Hematopoietic multipotent progenitor cell treated with erythropoietin and hydrocortisone succinate and interleukin-3 and kit ligand, for 17 days (in vitro differentiated cells): ENCODE measurements at regions not wholly inside any gene's neighbourhood (a gene's known extent, or its start where the extent isn't known, plus 50 kb on each side); places are given as distances from the start of the nearest gene placed in this dataset.

Experiments
- DNase-seq: peaks from one replicate; pipeline ENCODE4 v3.0.0-alpha.2; 2015; ENCODE audit warnings: low spot score

- DNase-seq, result no peak
Observed at GRCh38 chr4:38189445-38189844, 229.2 kb downstream of the PTTG2 start.

GRCh38 chr4:38190717-38191178 lies 230.6 kb downstream of the PTTG2 start:
- no peak for DNase-seq

- no peak for DNase-seq
Observed at GRCh38 chr4:38192516-38192915, 232.3 kb downstream of the PTTG2 start.

- no peak for DNase-seq
Observed at GRCh38 chr4:38193236-38193863, 233.2 kb downstream of the PTTG2 start.

GRCh38 chr4:38194047-38194602 lies 233.9 kb downstream of the PTTG2 start:
- no peak for DNase-seq

- DNase-seq, result no peak
Observed at GRCh38 chr4:38195486-38195885, 235.3 kb downstream of the PTTG2 start.

GRCh38 chr4:38195911-38196310 lies 235.7 kb downstream of the PTTG2 start:
- no peak for DNase-seq

- no peak for DNase-seq
Observed at GRCh38 chr4:38202242-38202641, 242.0 kb downstream of the PTTG2 start.

GRCh38 chr4:38203609-38204008 lies 243.4 kb downstream of the PTTG2 start:
- DNase-seq, result no peak

- no peak for DNase-seq
Observed at GRCh38 chr4:38204339-38205035, 244.3 kb downstream of the PTTG2 start.

- DNase-seq, result no peak
Observed at GRCh38 chr4:38205261-38205660, 245.1 kb downstream of the PTTG2 start.

GRCh38 chr4:38207110-38207457 lies 246.9 kb downstream of the PTTG2 start:
- no peak for DNase-seq

- no peak for DNase-seq
Observed at GRCh38 chr4:38209654-38210053, 249.5 kb downstream of the PTTG2 start.

- DNase-seq, result no peak
Observed at GRCh38 chr4:38210396-38211114, 250.4 kb downstream of the PTTG2 start.

- DNase-seq, result no peak
Observed at GRCh38 chr4:38211885-38212284, 251.7 kb downstream of the PTTG2 start.

- DNase-seq, result no peak
Observed at GRCh38 chr4:38213083-38213805, 253.0 kb downstream of the PTTG2 start.

- no peak for DNase-seq
Observed at GRCh38 chr4:38222892-38223291, 262.7 kb downstream of the PTTG2 start.

GRCh38 chr4:38223306-38223705 lies 263.1 kb downstream of the PTTG2 start:
- no peak for DNase-seq

GRCh38 chr4:38223782-38224236 lies 263.6 kb downstream of the PTTG2 start:
- no peak for DNase-seq

- DNase-seq, result no peak
Observed at GRCh38 chr4:38224850-38225249, 264.7 kb downstream of the PTTG2 start.

- no peak for DNase-seq
Observed at GRCh38 chr4:38226170-38226569, 266.0 kb downstream of the PTTG2 start.

GRCh38 chr4:38230121-38230801 lies 270.1 kb downstream of the PTTG2 start:
- no peak for DNase-seq
